Body of pancreas (tissue), 4 donors: ENCODE measurements at regions not wholly inside any gene's neighbourhood (a gene's known extent, or its start where the extent isn't known, plus 50 kb on each side); places are given as distances from the start of the nearest gene placed in this dataset.
"Not testable (repeated sequence)": the region's sequence is repeated elsewhere in the genome, so short reads cannot be mapped to it uniquely, and the experiment has no call there.

ENCODE experiments used
- POLR2A ChIP-seq, 3 donors: fragments of 450-650 bp; IDR thresholded peaks; one replicate each; pipeline ENCODE4 v1.6.1; 2016; ENCODE audit warnings: antibody characterized with exemption in 3 of 3, mild to moderate bottlenecking in 2 of 3
- TF ChIP-seq, protein P1 (sequence below), 7 experiments: fragments of 450-650 bp in 4 of 7; fragments of 200-600 bp in 3 of 7; sonication (generic) in 3 of 7; IDR thresholded peaks; one replicate each; pipeline ENCODE4 v1.5.1; 2016 to 2019; ENCODE audit warnings: antibody characterized with exemption in 7 of 7

GRCh38 chr1:83473986-83474385 lies 524.9 kb downstream of the TTLL7 start:
- TF ChIP-seq, protein P1, sequence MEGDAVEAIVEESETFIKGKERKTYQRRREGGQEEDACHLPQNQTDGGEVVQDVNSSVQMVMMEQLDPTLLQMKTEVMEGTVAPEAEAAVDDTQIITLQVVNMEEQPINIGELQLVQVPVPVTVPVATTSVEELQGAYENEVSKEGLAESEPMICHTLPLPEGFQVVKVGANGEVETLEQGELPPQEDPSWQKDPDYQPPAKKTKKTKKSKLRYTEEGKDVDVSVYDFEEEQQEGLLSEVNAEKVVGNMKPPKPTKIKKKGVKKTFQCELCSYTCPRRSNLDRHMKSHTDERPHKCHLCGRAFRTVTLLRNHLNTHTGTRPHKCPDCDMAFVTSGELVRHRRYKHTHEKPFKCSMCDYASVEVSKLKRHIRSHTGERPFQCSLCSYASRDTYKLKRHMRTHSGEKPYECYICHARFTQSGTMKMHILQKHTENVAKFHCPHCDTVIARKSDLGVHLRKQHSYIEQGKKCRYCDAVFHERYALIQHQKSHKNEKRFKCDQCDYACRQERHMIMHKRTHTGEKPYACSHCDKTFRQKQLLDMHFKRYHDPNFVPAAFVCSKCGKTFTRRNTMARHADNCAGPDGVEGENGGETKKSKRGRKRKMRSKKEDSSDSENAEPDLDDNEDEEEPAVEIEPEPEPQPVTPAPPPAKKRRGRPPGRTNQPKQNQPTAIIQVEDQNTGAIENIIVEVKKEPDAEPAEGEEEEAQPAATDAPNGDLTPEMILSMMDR (IDR thresholded peaks at IDR 0.05) = not testable (repeated sequence)
- not testable (repeated sequence) for TF ChIP-seq POLR2A (IDR thresholded peaks at IDR 0.05)
